ENCODE measurements at regions not wholly inside any gene's neighbourhood (a gene's known extent, or its start where the extent isn't known, plus 50 kb on each side); places are given as distances from the start of the nearest gene placed in this dataset.

DNA sequence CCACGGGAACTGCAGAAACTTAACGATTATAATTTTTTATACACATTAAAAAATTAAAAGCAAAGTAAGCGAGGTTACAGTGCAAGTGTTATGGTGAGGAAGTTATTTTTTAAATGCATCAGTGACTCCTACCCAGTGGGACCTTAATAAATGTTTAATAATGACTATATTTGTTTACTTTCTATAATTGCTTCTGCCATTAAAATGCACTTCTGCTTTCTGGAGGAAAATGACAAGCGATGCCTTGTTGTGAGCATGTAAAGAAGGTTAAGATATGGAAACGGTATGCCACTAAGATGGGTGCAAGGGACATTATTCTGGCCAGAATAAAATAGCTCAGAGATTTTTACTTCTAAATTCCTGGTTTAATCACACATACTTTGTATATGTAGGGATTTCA, 252.1 kb downstream of the CDH11 start:
- Histone ChIP-seq H3K4me3 (ENCODE audit: low read length) (no peak overlapping the region), H4K20me1 (ENCODE audit: insufficient read depth, low read length) (no peaks in the 10 kb centered on the region), H3K9me2 (replicated peaks; ENCODE audit: insufficient read depth, low read length) (no peaks in the 10 kb centered on the region), H3K27me3 (replicated peaks; ENCODE audit: insufficient read depth, low read length) (no peaks in the 10 kb centered on the region), H3F3A (ENCODE audit: insufficient read depth, low read length) (no peaks in the 10 kb centered on the region), H3K27ac (ENCODE audit: low read length) (no peak overlapping the region), H3K4me2 (ENCODE audit: low read depth, low read length) (no peak overlapping the region), H3K9ac (ENCODE audit: low read length) (no peak overlapping the region), H3K36me3 (replicated peaks; ENCODE audit: insufficient read depth, low read length) (no peaks in the 10 kb centered on the region), H3K9me3 (replicated peaks; ENCODE audit: insufficient read depth, low read length) (0 out of 2 replicates have a peak, but pooled peaks cover 3% of the 10 kb centered on the region), H3K4me1 (ENCODE audit: low read length) (no peaks in the 10 kb centered on the region), H2AFZ (ENCODE audit: low read length) (no peak overlapping the region), H3K79me2 (ENCODE audit: low read length) (no peaks in the 10 kb centered on the region)
- TF ChIP-seq EZH2phosphoT487 (IDR thresholded peaks at IDR 0.05; ENCODE audit: low read length) (no peak), EZH2 (optimal IDR thresholded peaks at IDR 0.05; ENCODE audit: low read depth, low read length) (no peak)
- TF ChIP-seq, protein P1, sequence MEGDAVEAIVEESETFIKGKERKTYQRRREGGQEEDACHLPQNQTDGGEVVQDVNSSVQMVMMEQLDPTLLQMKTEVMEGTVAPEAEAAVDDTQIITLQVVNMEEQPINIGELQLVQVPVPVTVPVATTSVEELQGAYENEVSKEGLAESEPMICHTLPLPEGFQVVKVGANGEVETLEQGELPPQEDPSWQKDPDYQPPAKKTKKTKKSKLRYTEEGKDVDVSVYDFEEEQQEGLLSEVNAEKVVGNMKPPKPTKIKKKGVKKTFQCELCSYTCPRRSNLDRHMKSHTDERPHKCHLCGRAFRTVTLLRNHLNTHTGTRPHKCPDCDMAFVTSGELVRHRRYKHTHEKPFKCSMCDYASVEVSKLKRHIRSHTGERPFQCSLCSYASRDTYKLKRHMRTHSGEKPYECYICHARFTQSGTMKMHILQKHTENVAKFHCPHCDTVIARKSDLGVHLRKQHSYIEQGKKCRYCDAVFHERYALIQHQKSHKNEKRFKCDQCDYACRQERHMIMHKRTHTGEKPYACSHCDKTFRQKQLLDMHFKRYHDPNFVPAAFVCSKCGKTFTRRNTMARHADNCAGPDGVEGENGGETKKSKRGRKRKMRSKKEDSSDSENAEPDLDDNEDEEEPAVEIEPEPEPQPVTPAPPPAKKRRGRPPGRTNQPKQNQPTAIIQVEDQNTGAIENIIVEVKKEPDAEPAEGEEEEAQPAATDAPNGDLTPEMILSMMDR (IDR thresholded peaks at IDR 0.05; ENCODE audit: low read length): no peak
- DNase-seq: no peak

DNA sequence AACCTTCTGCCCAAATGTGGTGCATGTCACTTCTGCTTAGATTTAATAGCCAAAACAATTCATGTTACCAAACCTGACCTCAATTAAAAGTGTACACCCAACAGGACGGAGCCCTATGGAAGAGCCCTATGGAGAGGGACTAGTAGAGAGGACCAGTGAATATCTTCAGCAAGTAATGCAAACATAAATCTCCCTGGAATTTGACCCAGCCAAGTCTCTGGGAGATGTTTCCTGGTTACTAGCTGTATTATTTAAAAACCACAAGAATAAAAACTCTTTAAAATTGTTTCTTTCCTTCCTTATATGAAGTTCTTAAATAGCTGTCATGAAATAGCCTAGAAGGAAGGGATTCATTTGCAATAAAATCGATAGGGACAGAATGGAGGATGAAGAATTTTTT, 255.8 kb downstream of the CDH11 start:
- Histone ChIP-seq H3K36me3 (replicated peaks; ENCODE audit: insufficient read depth, low read length) (no peaks in the 10 kb centered on the region), H3K27ac (ENCODE audit: low read length) (no peak overlapping the region)

DNA sequence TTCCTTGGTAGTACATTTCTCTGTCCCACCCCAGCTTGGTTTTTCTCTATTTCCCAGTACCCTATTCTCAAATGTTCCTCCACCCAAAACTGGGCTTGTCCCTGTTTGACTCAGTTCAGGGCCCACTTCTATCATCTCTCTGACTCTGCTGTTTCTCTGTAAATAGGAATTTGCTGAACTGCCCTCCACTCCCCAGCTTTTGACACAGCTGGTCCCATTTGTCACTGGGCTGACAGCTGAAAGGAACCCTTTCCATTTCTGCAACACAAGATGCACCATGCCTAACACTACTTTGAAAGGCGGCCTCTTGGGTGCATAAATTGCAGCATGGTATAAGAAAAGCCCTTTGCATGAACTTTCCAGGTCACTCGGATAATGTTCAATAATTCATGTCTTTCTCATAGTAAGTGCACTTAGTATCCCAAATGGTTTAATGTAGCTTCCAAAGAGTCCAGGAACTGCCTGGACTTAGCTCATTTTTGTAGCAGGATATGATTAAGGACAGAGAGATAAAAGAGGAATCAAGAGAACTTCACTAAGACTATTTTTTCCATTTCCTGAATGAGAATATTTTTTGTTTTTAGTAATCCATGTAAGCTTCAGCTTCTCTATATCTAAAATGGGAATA, 256.7 kb downstream of the CDH11 start:
- no peak for TF ChIP-seq EZH2 (optimal IDR thresholded peaks at IDR 0.05; ENCODE audit: low read depth, low read length)
- TF ChIP-seq, protein P1 (IDR thresholded peaks at IDR 0.05; ENCODE audit: low read length): no peak
- no peak for TF ChIP-seq EZH2phosphoT487 (IDR thresholded peaks at IDR 0.05; ENCODE audit: low read length)

More for the DNA sequence above, 255.8 kb downstream of the CDH11 start:
- no peaks in the 10 kb centered on the region for H4K20me1 ChIP-seq (ENCODE audit: insufficient read depth, low read length)
- H3K9me2 ChIP-seq (replicated peaks; ENCODE audit: insufficient read depth, low read length): no peaks in the 10 kb centered on the region
- no peak overlapping the region for H3K9ac ChIP-seq (ENCODE audit: low read length)
- H3K4me2 ChIP-seq (ENCODE audit: low read depth, low read length): no peak overlapping the region
- no peaks in the 10 kb centered on the region for H3K79me2 ChIP-seq (ENCODE audit: low read length)
- H3K27me3 ChIP-seq (replicated peaks; ENCODE audit: insufficient read depth, low read length): no peaks in the 10 kb centered on the region
- no peaks in the 10 kb centered on the region for H3K9me3 ChIP-seq (replicated peaks; ENCODE audit: insufficient read depth, low read length)
- no peak for DNase-seq
- H3K4me1 ChIP-seq (ENCODE audit: low read length): no peaks in the 10 kb centered on the region
- H3K4me3 ChIP-seq (ENCODE audit: low read length): no peak overlapping the region
- TF ChIP-seq, protein P1 (IDR thresholded peaks at IDR 0.05; ENCODE audit: low read length): no peak
- TF ChIP-seq EZH2phosphoT487 (IDR thresholded peaks at IDR 0.05; ENCODE audit: low read length) (no peak), EZH2 (optimal IDR thresholded peaks at IDR 0.05; ENCODE audit: low read depth, low read length) (no peak)
- no peak overlapping the region for H2AFZ ChIP-seq (ENCODE audit: low read length)
- no peaks in the 10 kb centered on the region for H3F3A ChIP-seq (ENCODE audit: insufficient read depth, low read length)

More for the DNA sequence above, 256.7 kb downstream of the CDH11 start:
- Histone ChIP-seq H3K4me1 (ENCODE audit: low read length) (no peaks in the 10 kb centered on the region), H3K9me2 (replicated peaks; ENCODE audit: insufficient read depth, low read length) (no peaks in the 10 kb centered on the region), H3K9me3 (replicated peaks; ENCODE audit: insufficient read depth, low read length) (no peaks in the 10 kb centered on the region), H3K27me3 (replicated peaks; ENCODE audit: insufficient read depth, low read length) (no peaks in the 10 kb centered on the region), H3K9ac (ENCODE audit: low read length) (no peak overlapping the region), H3F3A (ENCODE audit: insufficient read depth, low read length) (no peaks in the 10 kb centered on the region), H3K4me3 (ENCODE audit: low read length) (no peak overlapping the region), H3K4me2 (ENCODE audit: low read depth, low read length) (no peak overlapping the region), H2AFZ (ENCODE audit: low read length) (no peak overlapping the region), H3K79me2 (ENCODE audit: low read length) (no peaks in the 10 kb centered on the region), H3K36me3 (replicated peaks; ENCODE audit: insufficient read depth, low read length) (no peaks in the 10 kb centered on the region), H4K20me1 (ENCODE audit: insufficient read depth, low read length) (no peaks in the 10 kb centered on the region), H3K27ac (ENCODE audit: low read length) (no peak overlapping the region)
- no peak for DNase-seq
